M059J (cell line): ENCODE measurements at regions not wholly inside any gene's neighbourhood (a gene's known extent, or its start where the extent isn't known, plus 50 kb on each side); places are given as distances from the start of the nearest gene placed in this dataset.
"Not testable (repeated sequence)": the region's sequence is repeated elsewhere in the genome, so short reads cannot be mapped to it uniquely, and the experiment has no call there.

ENCODE experiments used
- DNase-seq: peaks from one replicate; pipeline ENCODE4 v3.0.0-alpha.2; 2012; ENCODE audit warnings: low read depth

- peak; percentile 5 for DNase-seq
These were observed 255.1 kb downstream of the MAP2K6 start for GRCh38 chr17:69669441-69670178.

- DNase-seq: peak; percentile 73
These were observed 258.4 kb downstream of the MAP2K6 start for GRCh38 chr17:69672924-69673323.

- no peak for DNase-seq
These were observed 262.6 kb downstream of the MAP2K6 start for GRCh38 chr17:69677130-69677529.

- DNase-seq: no peak
These were observed 263.7 kb downstream of the MAP2K6 start for GRCh38 chr17:69678206-69678605.

GRCh38 chr17:69679829-69680228, 265.3 kb downstream of the MAP2K6 start:
- no peak for DNase-seq

- DNase-seq: no peak
These were observed 269.8 kb downstream of the MAP2K6 start for GRCh38 chr17:69684251-69684650.

GRCh38 chr17:69685150-69685549, 270.7 kb downstream of the MAP2K6 start:
- peak; percentile 42 for DNase-seq

- no peak for DNase-seq
These were observed 276.0 kb downstream of the MAP2K6 start for GRCh38 chr17:69690531-69690930.

GRCh38 chr17:69692171-69692570, 277.7 kb downstream of the MAP2K6 start:
- DNase-seq: no peak

- DNase-seq: no peak
These were observed 281.1 kb downstream of the MAP2K6 start for GRCh38 chr17:69695646-69696045.

GRCh38 chr17:69696650-69697049, 282.2 kb downstream of the MAP2K6 start:
- DNase-seq: no peak

- not testable (repeated sequence) for DNase-seq
These were observed 283.9 kb downstream of the MAP2K6 start for GRCh38 chr17:69698352-69698751.

- DNase-seq: no peak
These were observed 287.6 kb downstream of the MAP2K6 start for GRCh38 chr17:69702078-69702477.

GRCh38 chr17:69703751-69704150, 289.3 kb downstream of the MAP2K6 start:
- DNase-seq: no peak

- no peak for DNase-seq
These were observed 290.4 kb downstream of the MAP2K6 start for GRCh38 chr17:69704935-69705334.

- no peak for DNase-seq
These were observed 291.6 kb downstream of the MAP2K6 start for GRCh38 chr17:69706127-69706526.

GRCh38 chr17:69709441-69709840, 294.9 kb downstream of the MAP2K6 start:
- no peak for DNase-seq

GRCh38 chr17:69710926-69711325, 296.4 kb downstream of the MAP2K6 start:
- DNase-seq: peak; percentile 15

- no peak for DNase-seq
These were observed 297.0 kb downstream of the MAP2K6 start for GRCh38 chr17:69711541-69711940.

- peak; percentile 3 for DNase-seq
These were observed 298.4 kb downstream of the MAP2K6 start for GRCh38 chr17:69712801-69713311.

GRCh38 chr17:69713815-69714214, 299.3 kb downstream of the MAP2K6 start:
- DNase-seq: no peak

- no peak for DNase-seq
These were observed 300.2 kb downstream of the MAP2K6 start for GRCh38 chr17:69714669-69715068.

- DNase-seq: no peak
These were observed 301.2 kb downstream of the MAP2K6 start for GRCh38 chr17:69715656-69716055.

- DNase-seq: no peak
These were observed 302.1 kb downstream of the MAP2K6 start for GRCh38 chr17:69716556-69716955.
